Fibroblast of villous mesenchyme (primary cell): ENCODE measurements at regions not wholly inside any gene's neighbourhood (a gene's known extent, or its start where the extent isn't known, plus 50 kb on each side); places are given as distances from the start of the nearest gene placed in this dataset.

Source experiments
- DNase-seq: peaks from one replicate; pipeline ENCODE4 v3.0.0-alpha.2; 2010; ENCODE audit warnings: low read depth
- H3K4me3 ChIP-seq: 2 replicates; pipeline ENCODE4 v1.5.1; 2011; ENCODE audit warnings: low read depth, mild to moderate bottlenecking, low read length
- TF ChIP-seq, protein P1 (sequence below): IDR thresholded peaks from 2 replicates; pipeline ENCODE4 v1.5.1; 2012; ENCODE audit warnings: low read depth, mild to moderate bottlenecking, low read length; ENCODE audit not compliant: insufficient read depth

- no peak overlapping the region for H3K4me3 ChIP-seq
- DNase-seq, result no peak
- TF ChIP-seq, protein P1, sequence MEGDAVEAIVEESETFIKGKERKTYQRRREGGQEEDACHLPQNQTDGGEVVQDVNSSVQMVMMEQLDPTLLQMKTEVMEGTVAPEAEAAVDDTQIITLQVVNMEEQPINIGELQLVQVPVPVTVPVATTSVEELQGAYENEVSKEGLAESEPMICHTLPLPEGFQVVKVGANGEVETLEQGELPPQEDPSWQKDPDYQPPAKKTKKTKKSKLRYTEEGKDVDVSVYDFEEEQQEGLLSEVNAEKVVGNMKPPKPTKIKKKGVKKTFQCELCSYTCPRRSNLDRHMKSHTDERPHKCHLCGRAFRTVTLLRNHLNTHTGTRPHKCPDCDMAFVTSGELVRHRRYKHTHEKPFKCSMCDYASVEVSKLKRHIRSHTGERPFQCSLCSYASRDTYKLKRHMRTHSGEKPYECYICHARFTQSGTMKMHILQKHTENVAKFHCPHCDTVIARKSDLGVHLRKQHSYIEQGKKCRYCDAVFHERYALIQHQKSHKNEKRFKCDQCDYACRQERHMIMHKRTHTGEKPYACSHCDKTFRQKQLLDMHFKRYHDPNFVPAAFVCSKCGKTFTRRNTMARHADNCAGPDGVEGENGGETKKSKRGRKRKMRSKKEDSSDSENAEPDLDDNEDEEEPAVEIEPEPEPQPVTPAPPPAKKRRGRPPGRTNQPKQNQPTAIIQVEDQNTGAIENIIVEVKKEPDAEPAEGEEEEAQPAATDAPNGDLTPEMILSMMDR, result no peak
These were observed 126.9 kb downstream of the FGF9 start for GRCh38 chr13:21797736-21798135.

GRCh38 chr13:21798181-21798580 lies 127.3 kb downstream of the FGF9 start:
- no peak overlapping the region for H3K4me3 ChIP-seq
- TF ChIP-seq, protein P1, result no peak
- no peak for DNase-seq

DNA sequence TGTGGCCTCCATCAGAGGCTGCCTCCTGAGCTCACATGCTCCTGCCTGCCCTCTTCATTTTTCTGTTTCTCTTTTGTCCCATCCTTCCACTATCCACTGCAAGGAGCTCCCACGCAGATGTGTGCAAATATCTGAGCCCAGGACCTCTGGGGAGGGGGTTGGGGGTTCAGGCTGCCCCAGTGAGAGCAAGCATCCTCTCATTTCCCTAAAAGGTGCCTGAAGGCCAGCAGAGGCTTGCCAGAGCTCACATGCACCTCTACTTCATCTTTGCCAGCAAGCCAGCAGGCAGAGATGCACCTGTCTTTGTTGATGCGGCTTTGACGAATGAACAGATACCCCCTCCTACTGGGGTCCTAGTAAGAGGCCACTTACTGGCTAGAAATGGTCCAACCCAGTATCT lies 128.8 kb downstream of the FGF9 start:
- TF ChIP-seq, protein P1, result no peak
- DNase-seq, result no peak
- no peak overlapping the region for H3K4me3 ChIP-seq

DNA sequence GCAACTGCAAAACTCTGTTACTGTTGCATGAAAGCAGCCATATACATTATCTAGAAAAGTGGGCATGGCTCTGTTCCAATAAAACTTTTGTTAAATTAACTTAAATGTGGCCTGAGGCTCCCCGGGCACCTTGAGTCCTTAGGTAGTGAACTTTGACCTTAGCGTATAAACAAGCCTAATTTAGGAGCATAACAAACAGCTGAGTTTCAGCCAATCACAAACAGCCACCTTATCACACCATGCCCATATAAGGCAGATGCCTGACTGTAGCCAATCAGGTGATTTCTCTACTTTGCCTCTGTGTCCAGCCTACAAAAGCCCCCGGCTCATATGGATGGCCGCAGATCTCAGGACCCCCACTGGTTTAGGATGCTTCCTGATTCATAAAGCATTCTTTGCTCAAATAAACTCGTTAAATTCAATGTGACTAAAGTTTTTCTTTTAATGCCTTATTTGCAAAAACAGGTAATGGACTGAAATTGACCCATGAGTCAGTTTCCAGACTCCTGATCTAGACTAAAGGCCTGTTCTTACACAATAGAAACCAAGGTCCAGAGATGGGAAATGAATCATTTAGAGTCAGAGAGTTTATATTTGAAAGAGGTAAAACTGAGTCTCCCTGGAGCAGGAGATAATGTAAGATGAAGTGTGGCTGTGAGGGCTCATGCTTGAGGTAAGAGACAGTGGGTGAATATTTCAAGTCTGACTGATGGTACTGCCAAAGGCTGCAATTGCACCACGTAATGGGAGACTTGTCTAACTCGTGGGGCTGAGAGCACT lies 130.2 kb downstream of the FGF9 start:
- no peak overlapping the region for H3K4me3 ChIP-seq
- TF ChIP-seq, protein P1, result no peak
- no peak for DNase-seq

DNA sequence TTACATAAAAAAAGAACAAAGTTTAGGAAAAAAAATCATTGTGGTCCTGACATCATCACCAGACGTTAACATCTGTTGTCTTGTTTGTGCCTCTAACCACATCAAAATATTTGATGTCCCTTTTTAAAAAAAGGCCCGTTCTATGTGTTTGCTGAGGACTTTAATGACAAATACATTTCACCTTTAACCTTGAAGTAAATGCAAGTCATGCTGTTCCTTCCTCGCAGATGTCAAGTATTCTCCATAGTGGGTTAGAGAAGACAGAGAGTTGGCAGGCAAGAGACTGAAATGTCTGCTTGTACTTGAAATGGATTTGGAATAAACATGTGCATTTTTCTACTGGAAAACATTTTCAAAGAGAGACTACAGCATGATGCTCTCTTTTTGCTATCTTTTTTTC lies 134.9 kb downstream of the FGF9 start:
- H3K4me3 ChIP-seq, result no peak overlapping the region
- no peak for DNase-seq
- TF ChIP-seq, protein P1, result no peak

DNA sequence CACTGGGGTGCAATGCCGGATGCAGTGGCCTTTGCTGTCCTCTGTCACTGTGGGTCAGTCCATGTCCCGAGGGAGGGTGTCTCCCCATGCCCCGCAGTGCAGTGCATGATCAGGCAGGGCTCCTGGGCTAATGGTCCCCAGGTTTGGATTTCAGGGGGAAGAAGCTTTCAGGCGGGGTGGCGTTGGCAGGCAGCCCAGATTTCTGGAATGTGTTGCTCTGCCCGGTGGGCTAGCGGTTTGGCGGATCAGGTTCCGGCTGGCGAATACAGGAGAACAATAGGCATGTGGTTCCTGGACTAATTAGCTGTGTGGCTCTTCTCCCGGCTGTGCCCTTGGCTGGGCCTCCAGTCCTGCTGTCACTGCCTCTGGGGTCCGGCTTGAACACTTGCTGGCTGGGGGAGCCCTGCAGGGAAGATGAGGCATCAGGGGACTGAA lies 141.3 kb downstream of the FGF9 start:
- DNase-seq, result no peak
- no peak overlapping the region for H3K4me3 ChIP-seq
- TF ChIP-seq, protein P1, result no peak

GRCh38 chr13:21813110-21813509 lies 142.2 kb downstream of the FGF9 start:
- no peak overlapping the region for H3K4me3 ChIP-seq
- TF ChIP-seq, protein P1, result no peak

More at GRCh38 chr13:21813110-21813509, 142.2 kb downstream of the FGF9 start:
- no peak for DNase-seq
